DMS 273 treated with DMSO at 0.1 percent for 48 hours (cell line): ENCODE measurements at regions not wholly inside any gene's neighbourhood (a gene's known extent, or its start where the extent isn't known, plus 50 kb on each side); places are given as distances from the start of the nearest gene placed in this dataset.
"Not testable (repeated sequence)": the region's sequence is repeated elsewhere in the genome, so short reads cannot be mapped to it uniquely, and the experiment has no call there.

Experiments
- DNase-seq: peaks from one replicate; lab custom pipeline; 2025; lab: John Stamatoyannopoulos, UW

GRCh38 chr14:76699209-76699938, 61.9 kb upstream of the VASH1 start:
- DNase-seq, result no peak

DNA sequence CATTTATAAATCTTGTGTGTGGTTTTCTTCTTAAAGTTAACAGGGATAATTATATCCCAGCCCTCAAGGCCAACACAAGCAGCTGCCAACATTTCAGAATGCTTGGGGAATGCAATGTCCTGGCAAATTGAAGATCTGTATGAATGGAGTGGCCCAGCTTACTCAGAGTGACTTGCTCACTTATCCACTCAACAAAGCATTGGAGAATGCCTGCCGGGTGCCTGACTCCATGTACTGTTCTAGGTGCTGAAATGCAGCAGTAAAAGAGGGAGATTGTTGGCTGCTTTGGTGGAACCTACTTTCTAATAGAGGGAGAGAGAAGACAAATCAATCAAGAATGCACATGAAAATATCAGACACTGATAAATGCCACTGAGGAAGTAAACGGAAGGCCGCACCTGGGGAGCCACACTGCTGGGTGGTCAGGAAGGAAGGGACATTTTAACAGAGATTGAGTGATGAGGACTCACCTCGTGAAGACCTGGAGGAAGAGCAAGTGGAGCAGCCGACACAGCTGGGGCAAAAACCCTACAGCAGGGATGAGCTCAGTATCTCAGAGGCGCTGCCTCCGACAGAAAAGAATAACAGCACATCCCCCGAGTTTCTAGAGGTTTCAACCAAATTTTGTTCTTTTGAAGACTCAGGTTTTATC, 61.2 kb upstream of the VASH1 start:
- no peak for DNase-seq

- no peak for DNase-seq
Measured at GRCh38 chr14:76701436-76701835, 59.8 kb upstream of the VASH1 start.

DNA sequence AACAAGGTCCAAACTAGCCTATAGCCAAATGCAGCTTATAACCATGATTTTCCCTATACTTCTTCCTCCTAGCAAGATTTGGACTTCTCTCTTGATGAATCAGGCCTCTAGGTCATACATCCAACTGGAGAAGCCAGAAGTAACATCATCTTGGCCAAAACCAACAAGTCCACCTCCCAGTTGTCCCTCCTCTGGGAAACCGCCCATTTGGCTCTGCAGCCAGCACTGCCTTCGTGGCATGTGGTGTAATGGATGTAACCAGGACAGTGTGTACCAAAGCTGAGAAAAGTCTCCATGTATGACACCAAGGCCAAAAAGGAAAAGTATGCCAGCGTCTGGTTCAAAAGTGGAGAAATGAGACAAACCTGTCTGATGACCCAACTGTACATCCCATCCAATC, 59.3 kb upstream of the VASH1 start:
- DNase-seq, result no peak

GRCh38 chr14:76705214-76705613, 56.1 kb upstream of the VASH1 start:
- DNase-seq, result no peak

GRCh38 chr14:76706207-76706606, 55.1 kb upstream of the VASH1 start:
- not testable (repeated sequence) for DNase-seq

DNA sequence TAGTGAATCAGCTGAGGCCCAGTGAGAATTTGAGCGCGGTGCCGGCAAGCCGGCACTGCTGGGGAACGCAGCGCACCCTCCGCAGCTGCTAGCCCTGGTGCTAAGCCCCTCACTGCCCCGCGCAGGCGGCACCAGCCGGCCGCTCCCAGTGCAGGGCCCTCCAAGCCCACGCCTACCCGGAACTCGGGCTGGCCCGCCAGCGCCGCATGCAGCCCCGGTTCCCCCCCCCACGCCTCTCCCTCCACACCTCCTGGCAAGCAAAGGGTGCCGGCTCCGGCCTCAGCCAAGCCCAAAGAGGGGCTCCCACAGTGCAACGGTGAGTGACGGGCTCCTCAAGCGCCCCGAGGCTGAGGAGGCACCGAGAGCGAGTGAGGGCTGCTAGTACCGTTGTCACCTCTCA, 54.5 kb upstream of the VASH1 start:
- no peak for DNase-seq

DNA sequence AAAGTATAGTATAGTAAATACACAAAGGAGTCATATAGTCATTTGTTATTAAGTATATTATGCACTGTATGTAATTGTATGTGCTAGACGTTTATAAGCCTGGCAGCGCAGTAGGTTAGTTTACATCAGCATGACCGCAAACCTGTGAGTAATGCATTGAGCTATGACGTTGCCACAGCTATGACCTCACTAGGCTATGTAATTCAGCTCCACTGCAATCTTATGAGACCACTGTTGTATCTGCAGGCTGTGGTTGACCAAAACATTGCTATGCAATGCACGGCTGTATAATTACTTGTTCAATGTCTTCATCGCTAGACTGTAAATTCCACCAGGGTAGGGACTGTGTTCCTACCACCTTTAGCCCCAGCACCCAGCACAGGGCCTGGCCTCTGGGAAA, 53.2 kb upstream of the VASH1 start:
- DNase-seq, result no peak

GRCh38 chr14:76708771-76709170, 52.5 kb upstream of the VASH1 start:
- DNase-seq, result no peak

GRCh38 chr14:76710056-76711010, 50.9 kb upstream of the VASH1 start:
- peak; percentile 18 for DNase-seq
